Lower leg skin (tissue), 3 donors: ENCODE measurements at regions not wholly inside any gene's neighbourhood (a gene's known extent, or its start where the extent isn't known, plus 50 kb on each side); places are given as distances from the start of the nearest gene placed in this dataset.

Experiments used
- CTCF ChIP-seq, 3 donors: fragments of 450-650 bp; IDR thresholded peaks; one replicate each; pipeline ENCODE4 v1.5.1; 2016; ENCODE audit warnings: antibody characterized with exemption in 3 of 3, mild to moderate bottlenecking in 3 of 3, moderate library complexity in 2 of 3
- POLR2A ChIP-seq, 2 donors: fragments of 450-650 bp; IDR thresholded peaks; one replicate each; pipeline ENCODE4 v1.6.1; 2016 to 2017; ENCODE audit warnings: antibody characterized with exemption in 2 of 2, mild to moderate bottlenecking in 1 of 2, moderate library complexity in 1 of 2

GRCh38 chr6:6402591-6402990, 82.1 kb upstream of the F13A1 start:
- TF ChIP-seq CTCF (IDR thresholded peaks at IDR 0.05) (no peak), POLR2A (IDR thresholded peaks at IDR 0.05) (no peak)
